ENCODE measurements at regions not wholly inside any gene's neighbourhood (a gene's known extent, or its start where the extent isn't known, plus 50 kb on each side); places are given as distances from the start of the nearest gene placed in this dataset.

GRCh38 chr4:35253331-35253730 lies 991.0 kb downstream of the ARAP2 start:
- Histone ChIP-seq H3K4me3 (no peak overlapping the region), H3K27ac (no peak overlapping the region), H3K9me3 (no peaks in the 10 kb centered on the region), H3K4me1 (no peaks in the 10 kb centered on the region), H3K27me3 (no peaks in the 10 kb centered on the region), H3K36me3 (ENCODE audit: low read depth, missing control alignments) (no peaks in the 10 kb centered on the region)
- no peak for DNase-seq
- intact Hi-C loops (cut with DNase I; ENCODE audit: low total_unique reads) = no loop called here
- TF ChIP-seq CTCF (IDR thresholded peaks at IDR 0.05) = no peak
- TF ChIP-seq POLR2A (IDR thresholded peaks at IDR 0.05) = no peak
- 96% methylated on average over 2 of the region's 2 CpGs for WGBS, 2 donors

- Histone ChIP-seq H3K27me3 (no peaks in the 10 kb centered on the region), H3K36me3 (ENCODE audit: low read depth, missing control alignments) (no peaks in the 10 kb centered on the region), H3K9me3 (no peaks in the 10 kb centered on the region), H3K27ac (no peak overlapping the region), H3K4me1 (no peaks in the 10 kb centered on the region), H3K4me3 (no peak overlapping the region)
- intact Hi-C loops (cut with DNase I; ENCODE audit: low total_unique reads) = no loop called here
- WGBS, 2 donors = 39 to 42% methylated on average over 2 of the region's 2 CpGs
- TF ChIP-seq POLR2A (IDR thresholded peaks at IDR 0.05) (no peak), CTCF (IDR thresholded peaks at IDR 0.05) (no peak)
- DNase-seq = no peak
These were observed 957.9 kb downstream of the ARAP2 start for GRCh38 chr4:35286434-35286833.

DNA sequence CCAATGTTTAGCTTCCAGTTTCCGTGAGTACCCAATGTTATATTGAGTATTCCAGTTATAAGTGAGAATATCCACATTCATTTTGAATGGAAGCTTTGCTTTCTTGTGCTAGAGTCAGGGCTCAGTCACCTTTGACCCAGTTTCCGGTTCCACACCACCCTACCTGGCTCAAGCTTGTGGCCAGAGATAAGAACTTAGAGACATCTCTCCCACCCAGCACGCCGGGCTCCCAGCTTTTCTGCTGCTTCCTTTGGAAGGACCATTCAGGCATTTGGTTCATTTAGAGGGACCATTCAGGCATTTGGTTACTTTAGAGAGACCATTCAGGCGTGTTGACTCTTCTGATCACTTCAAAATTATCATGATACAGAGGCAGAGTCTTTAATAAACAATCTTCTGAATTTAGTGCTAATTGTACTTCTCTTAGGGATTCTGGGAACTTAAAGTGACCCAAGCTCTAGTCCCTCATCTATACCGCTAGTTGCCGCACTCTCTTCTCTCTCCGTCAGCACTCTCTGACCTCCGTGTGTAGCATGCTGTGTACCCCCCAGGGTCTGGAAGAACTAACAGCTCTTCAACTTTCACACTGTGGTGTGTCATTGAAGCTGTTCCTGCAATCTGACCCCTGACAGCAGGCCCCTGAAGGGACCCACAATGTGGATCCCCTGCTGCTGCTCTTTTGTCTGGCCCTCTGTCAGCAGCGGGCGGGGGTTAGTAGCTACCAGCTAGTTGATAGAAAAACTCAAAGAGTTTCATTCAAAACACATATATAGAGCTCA lies 943.1 kb downstream of the ARAP2 start:
- H3K36me3 ChIP-seq (ENCODE audit: low read depth, missing control alignments) = no peaks in the 10 kb centered on the region
- no peaks in the 10 kb centered on the region for H3K4me1 ChIP-seq
- H3K27me3 ChIP-seq = no peaks in the 10 kb centered on the region
- intact Hi-C loops (cut with DNase I; ENCODE audit: low total_unique reads) = no loop called here
- no peak overlapping the region for H3K27ac ChIP-seq
- 68 to 73% methylated on average over 11 of the region's 11 CpGs for WGBS, 2 donors
- H3K9me3 ChIP-seq = no peaks in the 10 kb centered on the region
- no peak overlapping the region for H3K4me3 ChIP-seq
- TF ChIP-seq CTCF (IDR thresholded peaks at IDR 0.05) (no peak), POLR2A (IDR thresholded peaks at IDR 0.05) (no peak)
- no peak for DNase-seq

DNA sequence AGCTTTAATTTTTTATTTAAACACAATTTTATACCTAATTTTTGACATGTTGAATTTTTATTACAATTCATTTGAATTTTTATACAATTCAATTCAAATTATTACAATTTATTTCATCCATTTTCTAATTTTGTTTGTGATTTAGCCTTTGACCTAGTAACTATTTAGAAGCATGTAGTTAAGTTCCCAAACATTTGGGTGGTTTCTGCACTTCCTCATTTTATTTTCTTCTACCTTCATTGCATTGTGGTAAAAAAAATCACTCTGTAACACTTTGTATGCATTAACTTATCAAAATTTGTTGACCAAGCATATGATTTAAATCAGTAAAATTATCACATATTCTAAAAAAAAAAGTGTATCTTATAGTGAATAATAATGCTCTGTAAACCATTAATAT lies 928.9 kb downstream of the ARAP2 start:
- H3K27me3 ChIP-seq = no peaks in the 10 kb centered on the region
- no peak overlapping the region for H3K27ac ChIP-seq
- intact Hi-C loops (cut with DNase I; ENCODE audit: low total_unique reads) = no loop called here
- TF ChIP-seq POLR2A (IDR thresholded peaks at IDR 0.05) = no peak
- TF ChIP-seq CTCF (IDR thresholded peaks at IDR 0.05) = no peak
- no peaks in the 10 kb centered on the region for H3K36me3 ChIP-seq (ENCODE audit: low read depth, missing control alignments)
- H3K9me3 ChIP-seq = no peaks in the 10 kb centered on the region
- H3K4me1 ChIP-seq = no peaks in the 10 kb centered on the region
- no peak overlapping the region for H3K4me3 ChIP-seq
- DNase-seq = no peak

GRCh38 chr4:35325908-35326453 lies 918.3 kb downstream of the ARAP2 start:
- Histone ChIP-seq H3K4me1 (no peaks in the 10 kb centered on the region), H3K36me3 (ENCODE audit: low read depth, missing control alignments) (no peaks in the 10 kb centered on the region)
- WGBS, 2 donors = 58 to 59% methylated on average over 5 of the region's 5 CpGs

More at GRCh38 chr4:35325908-35326453, 918.3 kb downstream of the ARAP2 start:
- Histone ChIP-seq H3K4me3 (no peak overlapping the region), H3K27me3 (no peaks in the 10 kb centered on the region), H3K9me3 (no peaks in the 10 kb centered on the region), H3K27ac (no peak overlapping the region)
- no peak for DNase-seq
- intact Hi-C loops (cut with DNase I; ENCODE audit: low total_unique reads) = no loop called here
- TF ChIP-seq CTCF (IDR thresholded peaks at IDR 0.05) (no peak), POLR2A (IDR thresholded peaks at IDR 0.05) (no peak)
